GM23338 (cell line): ENCODE measurements at regions not wholly inside any gene's neighbourhood (a gene's known extent, or its start where the extent isn't known, plus 50 kb on each side); places are given as distances from the start of the nearest gene placed in this dataset.

Source experiments
- ATAC-seq: fragments of 200-7000 bp; cut with Tn5 transposase; 3 replicates; pipeline ENCODE4 v1.9.1; 2020
- DNase-seq: peaks from one replicate; pipeline ENCODE4 v3.0.0-alpha.2; 2015; ENCODE audit warnings: low spot score
- H2AFZ ChIP-seq: fragments of 200-600 bp; sonication (generic); 2 replicates; pipeline ENCODE4 v1.8.0; 2016; ENCODE audit warnings: antibody characterized with exemption, mild to moderate bottlenecking, moderate library complexity
- H3F3A ChIP-seq: fragments of 200-600 bp; sonication (generic); replicated peaks from 2 replicates; pipeline ENCODE4 v1.8.0; 2017; ENCODE audit warnings: antibody characterized with exemption, mixed run types, low read depth
- H3K27ac ChIP-seq: fragments of 200-600 bp; sonication (generic); 2 replicates; pipeline ENCODE4 v1.6.1; 2016; ENCODE audit warnings: low read depth
- H3K27me3 ChIP-seq: fragments of 200-600 bp; sonication (generic); 2 replicates; pipeline ENCODE4 v1.8.0; 2016; ENCODE audit warnings: mild to moderate bottlenecking, mixed run types, moderate library complexity; ENCODE audit not compliant: insufficient read depth
- H3K36me3 ChIP-seq: fragments of 200-600 bp; sonication (generic); 2 replicates; pipeline ENCODE4 v1.8.0; 2016; ENCODE audit warnings: mild to moderate bottlenecking; ENCODE audit not compliant: insufficient read depth
- H3K4me1 ChIP-seq: fragments of 200-600 bp; sonication (generic); 2 replicates; pipeline ENCODE4 v1.8.0; 2016; ENCODE audit warnings: mild to moderate bottlenecking, moderate library complexity; ENCODE audit not compliant: insufficient read depth
- H3K4me2 ChIP-seq: fragments of 200-600 bp; sonication (generic); 2 replicates; pipeline ENCODE4 v1.7.1; 2017; ENCODE audit warnings: mixed run types
- H3K4me3 ChIP-seq: fragments of 200-600 bp; sonication (generic); 2 replicates; pipeline ENCODE4 v1.6.1; 2016; ENCODE audit warnings: mixed run types
- H3K79me2 ChIP-seq: fragments of 200-600 bp; sonication (generic); replicated peaks from 2 replicates; pipeline ENCODE4 v1.8.0; 2017; ENCODE audit warnings: mild to moderate bottlenecking; ENCODE audit not compliant: insufficient read depth
- H3K9me2 ChIP-seq: fragments of 200-600 bp; sonication (generic); 2 replicates; pipeline ENCODE4 v1.8.0; 2017; ENCODE audit not compliant: insufficient read depth
- H4K20me1 ChIP-seq: fragments of 200-600 bp; sonication (generic); replicated peaks from 2 replicates; pipeline ENCODE4 v1.8.0; 2017; ENCODE audit warnings: mild to moderate bottlenecking; ENCODE audit not compliant: insufficient read depth
- H3K27ac Mint-ChIP-seq: 2 replicates; pipeline ENCODE4 v1.8.0; 2020; ENCODE audit warnings: inconsistent platforms, mild to moderate bottlenecking, moderate library complexity, mixed read lengths
- H3K27me3 Mint-ChIP-seq: 3 replicates; pipeline ENCODE4 v1.8.0; 2022; ENCODE audit warnings: low read depth, mild to moderate bottlenecking, moderate library complexity, mixed read lengths, inconsistent platforms; ENCODE audit not compliant: insufficient read depth, poor library complexity
- H3K36me3 Mint-ChIP-seq: 3 replicates; pipeline ENCODE4 v1.8.0; 2021; ENCODE audit warnings: low read depth, mild to moderate bottlenecking, inconsistent platforms, moderate library complexity, mixed read lengths
- H3K4me1 Mint-ChIP-seq: 3 replicates; pipeline ENCODE4 v1.8.0; 2020; ENCODE audit warnings: mild to moderate bottlenecking, inconsistent platforms, mixed read lengths
- H3K4me3 Mint-ChIP-seq: 3 replicates; pipeline ENCODE4 v1.8.0; 2021; ENCODE audit warnings: moderate library complexity, mild to moderate bottlenecking, inconsistent platforms, mixed read lengths
- H3K9me3 Mint-ChIP-seq: 3 replicates; pipeline ENCODE4 v1.8.0; 2020; ENCODE audit warnings: moderate library complexity, mild to moderate bottlenecking, inconsistent platforms, mixed read lengths
- CREB1 ChIP-seq: fragments of 250-450 bp; sonication (Bioruptor Pico); IDR thresholded peaks from 2 replicates; pipeline ENCODE4 v1.5.0; 2020; ENCODE audit warnings: low read depth, mild to moderate bottlenecking, moderate library complexity
- EZH2 ChIP-seq: fragments of 200-600 bp; sonication (generic); IDR thresholded peaks from one replicate; pipeline ENCODE4 v1.8.0; 2017; ENCODE audit warnings: antibody characterized with exemption, mild to moderate bottlenecking, low read depth; ENCODE audit not compliant: unreplicated experiment
- EZH2phosphoT487 ChIP-seq: fragments of 200-600 bp; sonication (generic); IDR thresholded peaks from one replicate; pipeline ENCODE4 v1.8.1; 2018; ENCODE audit warnings: antibody characterized with exemption; ENCODE audit not compliant: unreplicated experiment
- JUNB ChIP-seq: IDR thresholded peaks from one replicate; pipeline ENCODE4 v1.6.1; 2016; ENCODE audit warnings: antibody characterized with exemption; ENCODE audit not compliant: unreplicated experiment
- NANOG ChIP-seq: IDR thresholded peaks from 2 replicates; pipeline ENCODE4 v1.6.1; 2016; ENCODE audit warnings: antibody characterized with exemption, borderline replicate concordance
- POLR2AphosphoS5 ChIP-seq: IDR thresholded peaks from 2 replicates; pipeline ENCODE4 v1.6.1; 2016; ENCODE audit warnings: antibody characterized with exemption, low read depth
- ZNF114 ChIP-seq: fragments of 250-450 bp; sonication (Bioruptor Pico); IDR thresholded peaks from 2 replicates; pipeline ENCODE4 v1.5.0; 2020; ENCODE audit warnings: mild to moderate bottlenecking, moderate library complexity
- ZNF331 ChIP-seq: fragments of 250-450 bp; sonication (Bioruptor Pico); IDR thresholded peaks from 2 replicates; pipeline ENCODE4 v1.5.0; 2020; ENCODE audit warnings: low read depth, mild to moderate bottlenecking, moderate library complexity
- TF ChIP-seq, protein P1 (sequence below): IDR thresholded peaks from 2 replicates; pipeline ENCODE4 v1.6.1; 2016; ENCODE audit warnings: antibody characterized with exemption
- TF ChIP-seq, protein P2 (sequence below): IDR thresholded peaks from one replicate; pipeline ENCODE4 v1.6.1; 2018; ENCODE audit warnings: antibody characterized with exemption; ENCODE audit not compliant: unreplicated experiment
- TF ChIP-seq, protein P3 (sequence below), 2 experiments: fragments of 200-600 bp in 1 of 2; sonication (generic) in 1 of 2; conservative IDR thresholded peaks; 2 replicates each; pipeline versions ENCODE4 v1.5.1 to v1.6.1; 2016 to 2017; ENCODE audit warnings: antibody characterized with exemption in 2 of 2, low read depth in 2 of 2, mild to moderate bottlenecking in 2 of 2, moderate library complexity in 1 of 2
- TF ChIP-seq, protein P4 (sequence below): fragments of 250-450 bp; sonication (Bioruptor Pico); IDR thresholded peaks from 2 replicates; pipeline ENCODE4 v1.5.0; 2020; ENCODE audit warnings: mild to moderate bottlenecking, moderate library complexity

DNA sequence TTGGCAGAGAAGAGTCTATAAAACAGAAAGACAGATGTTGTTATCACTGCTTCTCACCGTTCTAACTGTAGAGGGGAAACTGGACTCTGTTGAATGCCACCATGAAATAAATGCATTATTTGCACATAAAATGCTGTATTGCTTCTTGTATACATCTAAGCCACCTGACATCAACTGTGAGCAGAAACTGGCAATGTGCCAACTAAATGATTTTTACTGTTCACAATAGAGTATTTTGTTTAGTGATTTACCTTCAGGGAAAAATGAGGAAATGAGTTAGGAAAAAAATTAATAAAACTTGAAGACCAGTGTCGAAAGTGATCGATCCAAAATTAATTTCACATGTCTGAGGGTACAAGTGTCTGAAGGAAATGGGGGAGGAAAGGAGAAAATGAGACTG is 65.9 kb upstream of the TNIP3 start:
- DNase-seq: no peak
- H3K36me3 Mint-ChIP-seq: no peaks in the 10 kb centered on the region
- no peak for ATAC-seq
- no peak overlapping the region for H3K4me2 ChIP-seq
- no peaks in the 10 kb centered on the region for H3K27me3 ChIP-seq
- no peak overlapping the region for H3K27ac Mint-ChIP-seq
- H4K20me1 ChIP-seq: no peaks in the 10 kb centered on the region; the same call in 1 of the 2 replicates
- H3K4me3 Mint-ChIP-seq: no peak overlapping the region
- TF ChIP-seq NANOG (no peak), POLR2AphosphoS5 (no peak), EZH2phosphoT487 (no peak), EZH2 (no peak), JUNB (no peak), CREB1 (CRISPR knock-in tag) (no peak), ZNF331 (no peak), ZNF114 (CRISPR knock-in tag) (no peak)
- TF ChIP-seq, protein P1, sequence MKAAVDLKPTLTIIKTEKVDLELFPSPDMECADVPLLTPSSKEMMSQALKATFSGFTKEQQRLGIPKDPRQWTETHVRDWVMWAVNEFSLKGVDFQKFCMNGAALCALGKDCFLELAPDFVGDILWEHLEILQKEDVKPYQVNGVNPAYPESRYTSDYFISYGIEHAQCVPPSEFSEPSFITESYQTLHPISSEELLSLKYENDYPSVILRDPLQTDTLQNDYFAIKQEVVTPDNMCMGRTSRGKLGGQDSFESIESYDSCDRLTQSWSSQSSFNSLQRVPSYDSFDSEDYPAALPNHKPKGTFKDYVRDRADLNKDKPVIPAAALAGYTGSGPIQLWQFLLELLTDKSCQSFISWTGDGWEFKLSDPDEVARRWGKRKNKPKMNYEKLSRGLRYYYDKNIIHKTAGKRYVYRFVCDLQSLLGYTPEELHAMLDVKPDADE: no peak
- TF ChIP-seq, protein P2, sequence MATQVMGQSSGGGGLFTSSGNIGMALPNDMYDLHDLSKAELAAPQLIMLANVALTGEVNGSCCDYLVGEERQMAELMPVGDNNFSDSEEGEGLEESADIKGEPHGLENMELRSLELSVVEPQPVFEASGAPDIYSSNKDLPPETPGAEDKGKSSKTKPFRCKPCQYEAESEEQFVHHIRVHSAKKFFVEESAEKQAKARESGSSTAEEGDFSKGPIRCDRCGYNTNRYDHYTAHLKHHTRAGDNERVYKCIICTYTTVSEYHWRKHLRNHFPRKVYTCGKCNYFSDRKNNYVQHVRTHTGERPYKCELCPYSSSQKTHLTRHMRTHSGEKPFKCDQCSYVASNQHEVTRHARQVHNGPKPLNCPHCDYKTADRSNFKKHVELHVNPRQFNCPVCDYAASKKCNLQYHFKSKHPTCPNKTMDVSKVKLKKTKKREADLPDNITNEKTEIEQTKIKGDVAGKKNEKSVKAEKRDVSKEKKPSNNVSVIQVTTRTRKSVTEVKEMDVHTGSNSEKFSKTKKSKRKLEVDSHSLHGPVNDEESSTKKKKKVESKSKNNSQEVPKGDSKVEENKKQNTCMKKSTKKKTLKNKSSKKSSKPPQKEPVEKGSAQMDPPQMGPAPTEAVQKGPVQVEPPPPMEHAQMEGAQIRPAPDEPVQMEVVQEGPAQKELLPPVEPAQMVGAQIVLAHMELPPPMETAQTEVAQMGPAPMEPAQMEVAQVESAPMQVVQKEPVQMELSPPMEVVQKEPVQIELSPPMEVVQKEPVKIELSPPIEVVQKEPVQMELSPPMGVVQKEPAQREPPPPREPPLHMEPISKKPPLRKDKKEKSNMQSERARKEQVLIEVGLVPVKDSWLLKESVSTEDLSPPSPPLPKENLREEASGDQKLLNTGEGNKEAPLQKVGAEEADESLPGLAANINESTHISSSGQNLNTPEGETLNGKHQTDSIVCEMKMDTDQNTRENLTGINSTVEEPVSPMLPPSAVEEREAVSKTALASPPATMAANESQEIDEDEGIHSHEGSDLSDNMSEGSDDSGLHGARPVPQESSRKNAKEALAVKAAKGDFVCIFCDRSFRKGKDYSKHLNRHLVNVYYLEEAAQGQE: no peak
- TF ChIP-seq, protein P3, sequence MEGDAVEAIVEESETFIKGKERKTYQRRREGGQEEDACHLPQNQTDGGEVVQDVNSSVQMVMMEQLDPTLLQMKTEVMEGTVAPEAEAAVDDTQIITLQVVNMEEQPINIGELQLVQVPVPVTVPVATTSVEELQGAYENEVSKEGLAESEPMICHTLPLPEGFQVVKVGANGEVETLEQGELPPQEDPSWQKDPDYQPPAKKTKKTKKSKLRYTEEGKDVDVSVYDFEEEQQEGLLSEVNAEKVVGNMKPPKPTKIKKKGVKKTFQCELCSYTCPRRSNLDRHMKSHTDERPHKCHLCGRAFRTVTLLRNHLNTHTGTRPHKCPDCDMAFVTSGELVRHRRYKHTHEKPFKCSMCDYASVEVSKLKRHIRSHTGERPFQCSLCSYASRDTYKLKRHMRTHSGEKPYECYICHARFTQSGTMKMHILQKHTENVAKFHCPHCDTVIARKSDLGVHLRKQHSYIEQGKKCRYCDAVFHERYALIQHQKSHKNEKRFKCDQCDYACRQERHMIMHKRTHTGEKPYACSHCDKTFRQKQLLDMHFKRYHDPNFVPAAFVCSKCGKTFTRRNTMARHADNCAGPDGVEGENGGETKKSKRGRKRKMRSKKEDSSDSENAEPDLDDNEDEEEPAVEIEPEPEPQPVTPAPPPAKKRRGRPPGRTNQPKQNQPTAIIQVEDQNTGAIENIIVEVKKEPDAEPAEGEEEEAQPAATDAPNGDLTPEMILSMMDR (conservative IDR thresholded peaks at IDR 0.05; ENCODE audit: low read depth in 2 of 2): no peak
- TF ChIP-seq, protein P4, sequence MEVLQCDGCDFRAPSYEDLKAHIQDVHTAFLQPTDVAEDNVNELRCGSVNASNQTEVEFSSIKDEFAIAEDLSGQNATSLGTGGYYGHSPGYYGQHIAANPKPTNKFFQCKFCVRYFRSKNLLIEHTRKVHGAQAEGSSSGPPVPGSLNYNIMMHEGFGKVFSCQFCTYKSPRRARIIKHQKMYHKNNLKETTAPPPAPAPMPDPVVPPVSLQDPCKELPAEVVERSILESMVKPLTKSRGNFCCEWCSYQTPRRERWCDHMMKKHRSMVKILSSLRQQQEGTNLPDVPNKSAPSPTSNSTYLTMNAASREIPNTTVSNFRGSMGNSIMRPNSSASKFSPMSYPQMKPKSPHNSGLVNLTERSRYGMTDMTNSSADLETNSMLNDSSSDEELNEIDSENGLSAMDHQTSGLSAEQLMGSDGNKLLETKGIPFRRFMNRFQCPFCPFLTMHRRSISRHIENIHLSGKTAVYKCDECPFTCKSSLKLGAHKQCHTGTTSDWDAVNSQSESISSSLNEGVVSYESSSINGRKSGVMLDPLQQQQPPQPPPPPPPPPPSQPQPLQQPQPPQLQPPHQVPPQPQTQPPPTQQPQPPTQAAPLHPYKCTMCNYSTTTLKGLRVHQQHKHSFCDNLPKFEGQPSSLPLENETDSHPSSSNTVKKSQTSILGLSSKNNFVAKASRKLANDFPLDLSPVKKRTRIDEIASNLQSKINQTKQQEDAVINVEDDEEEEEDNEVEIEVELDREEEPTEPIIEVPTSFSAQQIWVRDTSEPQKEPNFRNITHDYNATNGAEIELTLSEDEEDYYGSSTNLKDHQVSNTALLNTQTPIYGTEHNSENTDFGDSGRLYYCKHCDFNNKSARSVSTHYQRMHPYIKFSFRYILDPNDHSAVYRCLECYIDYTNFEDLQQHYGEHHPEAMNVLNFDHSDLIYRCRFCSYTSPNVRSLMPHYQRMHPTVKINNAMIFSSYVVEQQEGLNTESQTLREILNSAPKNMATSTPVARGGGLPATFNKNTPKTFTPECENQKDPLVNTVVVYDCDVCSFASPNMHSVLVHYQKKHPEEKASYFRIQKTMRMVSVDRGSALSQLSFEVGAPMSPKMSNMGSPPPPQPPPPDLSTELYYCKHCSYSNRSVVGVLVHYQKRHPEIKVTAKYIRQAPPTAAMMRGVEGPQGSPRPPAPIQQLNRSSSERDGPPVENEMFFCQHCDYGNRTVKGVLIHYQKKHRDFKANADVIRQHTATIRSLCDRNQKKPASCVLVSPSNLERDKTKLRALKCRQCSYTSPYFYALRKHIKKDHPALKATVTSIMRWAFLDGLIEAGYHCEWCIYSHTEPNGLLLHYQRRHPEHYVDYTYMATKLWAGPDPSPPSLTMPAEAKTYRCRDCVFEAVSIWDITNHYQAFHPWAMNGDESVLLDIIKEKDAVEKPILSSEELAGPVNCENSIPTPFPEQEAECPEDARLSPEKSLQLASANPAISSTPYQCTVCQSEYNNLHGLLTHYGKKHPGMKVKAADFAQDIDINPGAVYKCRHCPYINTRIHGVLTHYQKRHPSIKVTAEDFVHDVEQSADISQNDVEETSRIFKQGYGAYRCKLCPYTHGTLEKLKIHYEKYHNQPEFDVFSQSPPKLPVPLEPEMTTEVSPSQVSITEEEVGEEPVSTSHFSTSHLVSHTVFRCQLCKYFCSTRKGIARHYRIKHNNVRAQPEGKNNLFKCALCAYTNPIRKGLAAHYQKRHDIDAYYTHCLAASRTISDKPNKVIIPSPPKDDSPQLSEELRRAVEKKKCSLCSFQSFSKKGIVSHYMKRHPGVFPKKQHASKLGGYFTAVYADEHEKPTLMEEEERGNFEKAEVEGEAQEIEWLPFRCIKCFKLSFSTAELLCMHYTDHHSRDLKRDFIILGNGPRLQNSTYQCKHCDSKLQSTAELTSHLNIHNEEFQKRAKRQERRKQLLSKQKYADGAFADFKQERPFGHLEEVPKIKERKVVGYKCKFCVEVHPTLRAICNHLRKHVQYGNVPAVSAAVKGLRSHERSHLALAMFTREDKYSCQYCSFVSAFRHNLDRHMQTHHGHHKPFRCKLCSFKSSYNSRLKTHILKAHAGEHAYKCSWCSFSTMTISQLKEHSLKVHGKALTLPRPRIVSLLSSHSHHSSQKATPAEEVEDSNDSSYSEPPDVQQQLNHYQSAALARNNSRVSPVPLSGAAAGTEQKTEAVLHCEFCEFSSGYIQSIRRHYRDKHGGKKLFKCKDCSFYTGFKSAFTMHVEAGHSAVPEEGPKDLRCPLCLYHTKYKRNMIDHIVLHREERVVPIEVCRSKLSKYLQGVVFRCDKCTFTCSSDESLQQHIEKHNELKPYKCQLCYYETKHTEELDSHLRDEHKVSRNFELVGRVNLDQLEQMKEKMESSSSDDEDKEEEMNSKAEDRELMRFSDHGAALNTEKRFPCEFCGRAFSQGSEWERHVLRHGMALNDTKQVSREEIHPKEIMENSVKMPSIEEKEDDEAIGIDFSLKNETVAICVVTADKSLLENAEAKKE (CRISPR knock-in tag): no peak
- H3K9me3 Mint-ChIP-seq: no peaks in the 10 kb centered on the region
- H3F3A ChIP-seq: no peaks in the 10 kb centered on the region
- no peaks in the 10 kb centered on the region for H3K27me3 Mint-ChIP-seq
- no peaks in the 10 kb centered on the region for H3K79me2 ChIP-seq
- no peak overlapping the region for H3K27ac ChIP-seq
- H2AFZ ChIP-seq: no peak overlapping the region
- H3K4me3 ChIP-seq: no peak overlapping the region
- no peaks in the 10 kb centered on the region for H3K36me3 ChIP-seq
- no peaks in the 10 kb centered on the region for H3K9me2 ChIP-seq
- no peaks in the 10 kb centered on the region for H3K4me1 ChIP-seq
- peaks cover 4% of the 10 kb centered on the region; the same call in 1 of the 3 replicates for H3K4me1 Mint-ChIP-seq
